GM12873 (cell line): ENCODE measurements at regions not wholly inside any gene's neighbourhood (a gene's known extent, or its start where the extent isn't known, plus 50 kb on each side); places are given as distances from the start of the nearest gene placed in this dataset.

Experiments
- CTCF ChIP-seq: IDR thresholded peaks from 2 replicates; pipeline ENCODE4 v1.5.1; 2012; ENCODE audit warnings: low read depth, mild to moderate bottlenecking, moderate library complexity, low read length, control low read depth; ENCODE audit not compliant: insufficient read depth; ENCODE audit errors: missing control alignments

GRCh38 chr16:86768228-86768791, 190.0 kb downstream of the FOXL1 start:
- TF ChIP-seq CTCF = no peak

GRCh38 chr16:86768999-86769398, 190.7 kb downstream of the FOXL1 start:
- TF ChIP-seq CTCF = no peak

GRCh38 chr16:86771506-86772460, 193.4 kb downstream of the FOXL1 start:
- TF ChIP-seq CTCF = no peak

- TF ChIP-seq CTCF = no peak
These were observed 194.5 kb downstream of the FOXL1 start for GRCh38 chr16:86772671-86773353.

GRCh38 chr16:86773354-86773715, 195.0 kb downstream of the FOXL1 start:
- TF ChIP-seq CTCF = no peak

GRCh38 chr16:86774931-86775330, 196.6 kb downstream of the FOXL1 start:
- TF ChIP-seq CTCF = no peak

GRCh38 chr16:86775511-86775921, 197.2 kb downstream of the FOXL1 start:
- no peak for TF ChIP-seq CTCF
